ENCODE measurements at regions not wholly inside any gene's neighbourhood (a gene's known extent, or its start where the extent isn't known, plus 50 kb on each side); places are given as distances from the start of the nearest gene placed in this dataset.

DNA sequence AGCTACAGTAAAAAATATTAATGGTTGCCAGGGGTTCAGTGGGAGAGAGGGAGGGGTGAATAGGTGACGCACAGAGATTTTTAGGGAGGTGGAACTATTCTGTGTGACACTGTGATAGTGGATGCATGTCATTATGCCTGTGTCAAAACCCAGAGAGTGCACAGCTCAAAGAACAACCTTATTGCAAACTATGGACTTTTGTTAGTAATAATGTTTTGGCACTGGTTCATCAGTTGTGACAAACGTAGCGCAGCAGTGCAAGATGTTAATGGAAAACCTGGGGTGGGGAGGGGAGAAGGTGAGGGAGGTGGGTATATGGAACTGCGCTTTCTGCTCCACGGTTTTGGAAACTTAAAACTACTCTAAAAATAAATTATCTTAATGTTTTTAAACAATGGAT is 134.6 kb upstream of the RFC3 start:
- no peak for DNase-seq
- Histone ChIP-seq H3K36me3 (no peaks in the 10 kb centered on the region), H3K4me3 (no peak overlapping the region), H3K27ac (no peak overlapping the region), H3K4me1 (peaks cover 0 to 19% (median 8%) of the 10 kb centered on the region in 9 donors), H3K27me3 (no peaks in the 10 kb centered on the region), H3K9me3 (no peaks in the 10 kb centered on the region)
- WGBS, 2 donors = 90 to 91% methylated on average over 5 of the region's 5 CpGs
- TF ChIP-seq CTCF (IDR thresholded peaks at IDR 0.05) = no peak
- ATAC-seq = no peak
- intact Hi-C loops (cut with DNase I) = no loop called here

DNA sequence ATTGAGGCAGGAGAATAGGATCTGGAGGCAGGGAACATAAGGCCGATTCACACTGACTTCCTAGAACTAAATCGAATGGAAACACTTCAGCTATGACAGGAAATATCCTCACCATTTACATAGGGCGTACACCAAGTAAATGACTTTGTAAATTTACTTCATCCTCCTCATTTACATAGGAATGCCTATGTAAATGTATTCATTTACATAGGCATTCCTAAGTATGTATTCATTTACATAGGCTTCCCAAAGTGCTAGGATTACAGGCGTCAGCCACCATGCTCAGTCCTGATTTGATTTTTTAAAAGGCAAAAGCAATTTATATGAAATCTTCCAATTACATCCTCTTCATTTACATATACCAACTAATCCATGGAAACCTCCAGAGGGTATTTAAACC is 133.1 kb upstream of the RFC3 start:
- intact Hi-C loops (cut with DNase I) = no loop called here
- DNase-seq (no peak), ATAC-seq (no peak)
- Histone ChIP-seq H3K4me1 (peaks cover 0 to 4% (median 2%) of the 10 kb centered on the region in 9 donors), H3K4me3 (no peak overlapping the region), H3K36me3 (no peaks in the 10 kb centered on the region), H3K9me3 (no peaks in the 10 kb centered on the region), H3K27ac (no peak overlapping the region), H3K27me3 (no peaks in the 10 kb centered on the region)
- 80 to 88% methylated on average over 4 of the region's 4 CpGs for WGBS, 2 donors
- TF ChIP-seq CTCF (IDR thresholded peaks at IDR 0.05) = no peak

DNA sequence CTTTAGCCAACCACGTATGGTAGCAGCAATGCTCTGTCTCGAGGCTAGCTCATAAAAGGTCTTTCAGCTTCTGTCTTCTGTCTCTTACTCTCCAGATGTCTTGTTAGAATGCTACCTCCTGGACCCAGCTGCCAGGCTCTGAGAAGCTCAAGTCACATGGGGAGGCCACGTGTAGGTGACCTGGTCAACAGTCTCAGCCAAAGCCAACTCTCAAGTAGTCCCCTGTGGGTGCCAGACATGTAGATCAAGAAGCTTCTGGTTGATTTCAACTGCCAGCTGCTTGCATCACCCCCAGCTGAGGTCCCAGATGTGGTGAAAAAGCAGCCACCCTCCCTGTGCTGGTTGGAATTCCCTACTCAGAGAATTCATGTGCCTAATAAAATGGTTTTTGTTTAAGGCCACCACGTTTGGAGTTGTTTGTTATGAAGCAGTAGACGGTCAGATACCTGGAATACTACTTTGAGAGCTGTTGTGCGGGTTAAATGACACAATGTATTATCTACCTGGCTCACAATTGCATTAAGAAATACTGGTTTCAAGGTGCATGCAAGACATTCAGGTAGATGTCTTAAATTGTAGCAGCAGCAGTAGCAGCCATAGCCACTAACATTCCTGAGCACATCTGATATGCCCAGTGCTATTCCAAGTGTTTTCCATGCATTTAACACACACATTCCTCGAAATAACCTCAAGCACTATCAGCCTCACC is 131.0 kb upstream of the RFC3 start:
- no peak for DNase-seq
- no peak overlapping the region for H3K4me3 ChIP-seq
- no peak for ATAC-seq
- H3K9me3 ChIP-seq = no peaks in the 10 kb centered on the region
- intact Hi-C loops (cut with DNase I) = no loop called here
- H3K27ac ChIP-seq = no peak overlapping the region
- no peaks in the 10 kb centered on the region for H3K27me3 ChIP-seq
- H3K36me3 ChIP-seq = no peaks in the 10 kb centered on the region
- 75 to 82% methylated on average over 7 of the region's 7 CpGs for WGBS, 2 donors
- TF ChIP-seq CTCF (IDR thresholded peaks at IDR 0.05) = no peak
- no peaks in the 10 kb centered on the region for H3K4me1 ChIP-seq

DNA sequence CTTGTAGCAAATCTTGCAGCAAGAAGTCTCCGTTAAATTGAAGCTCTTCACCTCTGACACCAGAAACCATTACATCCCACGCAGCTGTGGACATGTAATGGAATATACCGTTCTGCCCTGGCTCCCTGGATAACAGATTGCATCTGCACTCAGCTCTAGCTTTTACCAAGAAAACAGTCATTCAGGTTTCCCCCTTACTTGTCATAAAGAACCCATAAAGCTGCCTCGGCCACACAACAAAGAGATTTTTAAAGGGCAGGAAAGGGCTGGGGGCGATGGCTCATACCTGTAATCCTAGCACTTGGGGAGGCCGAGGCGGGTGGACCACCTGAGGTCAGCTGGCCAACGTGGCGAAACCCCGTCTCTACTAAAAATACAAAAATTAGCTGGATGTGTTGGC is 127.6 kb upstream of the RFC3 start:
- intact Hi-C loops (cut with DNase I) = no loop called here
- no peaks in the 10 kb centered on the region for H3K36me3 ChIP-seq
- no peaks in the 10 kb centered on the region for H3K4me1 ChIP-seq
- H3K27ac ChIP-seq = no peak overlapping the region
- ATAC-seq = no peak
- H3K4me3 ChIP-seq = no peak overlapping the region
- WGBS, 2 donors = 93 to 94% methylated on average over 10 of the region's 10 CpGs
- no peaks in the 10 kb centered on the region for H3K9me3 ChIP-seq
- TF ChIP-seq CTCF (IDR thresholded peaks at IDR 0.05) = no peak
- no peaks in the 10 kb centered on the region for H3K27me3 ChIP-seq
- no peak for DNase-seq
